ENCODE measurements at regions not wholly inside any gene's neighbourhood (a gene's known extent, or its start where the extent isn't known, plus 50 kb on each side); places are given as distances from the start of the nearest gene placed in this dataset.

DNA sequence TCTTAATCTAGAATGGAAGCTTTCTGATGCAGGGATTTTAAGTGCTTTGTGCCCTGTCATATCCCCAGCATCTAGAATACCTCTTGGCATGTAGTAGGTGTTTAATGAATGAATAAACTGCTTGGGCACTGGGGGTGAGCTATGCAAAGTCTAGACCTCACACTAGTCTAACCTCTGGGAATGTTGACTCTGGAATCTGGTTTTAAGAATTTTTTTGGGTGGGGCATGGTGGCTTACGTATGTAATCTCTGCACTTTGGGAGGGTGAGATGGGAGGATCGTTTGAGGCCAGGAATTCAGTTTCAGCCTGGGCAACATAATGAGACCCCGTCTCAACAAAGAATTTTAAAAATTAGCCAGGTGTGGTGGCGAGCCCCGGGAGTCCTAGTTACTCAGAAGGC, 146.3 kb upstream of the RGMA start:
- Histone ChIP-seq H3K9me3 (no peaks in the 10 kb centered on the region), H3K36me3 (no peaks in the 10 kb centered on the region), H3K4me1 (ENCODE audit: control insufficient read depth in 1 of 2, insufficient read depth in 1 of 2, low read depth in 1 of 2, low read length in 1 of 2) (peaks cover 23% of the 10 kb centered on the region in 2 experiments), H3K27me3 (no peaks in the 10 kb centered on the region), H3K4me3 (ENCODE audit: low read depth in 1 of 2, low read length in 1 of 2) (peak overlapping the region; percentile 44 to 59), H3K27ac (peak overlapping the region; percentile 88)
- TF ChIP-seq, protein P1, sequence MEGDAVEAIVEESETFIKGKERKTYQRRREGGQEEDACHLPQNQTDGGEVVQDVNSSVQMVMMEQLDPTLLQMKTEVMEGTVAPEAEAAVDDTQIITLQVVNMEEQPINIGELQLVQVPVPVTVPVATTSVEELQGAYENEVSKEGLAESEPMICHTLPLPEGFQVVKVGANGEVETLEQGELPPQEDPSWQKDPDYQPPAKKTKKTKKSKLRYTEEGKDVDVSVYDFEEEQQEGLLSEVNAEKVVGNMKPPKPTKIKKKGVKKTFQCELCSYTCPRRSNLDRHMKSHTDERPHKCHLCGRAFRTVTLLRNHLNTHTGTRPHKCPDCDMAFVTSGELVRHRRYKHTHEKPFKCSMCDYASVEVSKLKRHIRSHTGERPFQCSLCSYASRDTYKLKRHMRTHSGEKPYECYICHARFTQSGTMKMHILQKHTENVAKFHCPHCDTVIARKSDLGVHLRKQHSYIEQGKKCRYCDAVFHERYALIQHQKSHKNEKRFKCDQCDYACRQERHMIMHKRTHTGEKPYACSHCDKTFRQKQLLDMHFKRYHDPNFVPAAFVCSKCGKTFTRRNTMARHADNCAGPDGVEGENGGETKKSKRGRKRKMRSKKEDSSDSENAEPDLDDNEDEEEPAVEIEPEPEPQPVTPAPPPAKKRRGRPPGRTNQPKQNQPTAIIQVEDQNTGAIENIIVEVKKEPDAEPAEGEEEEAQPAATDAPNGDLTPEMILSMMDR (IDR thresholded peaks at IDR 0.05): no peak

DNA sequence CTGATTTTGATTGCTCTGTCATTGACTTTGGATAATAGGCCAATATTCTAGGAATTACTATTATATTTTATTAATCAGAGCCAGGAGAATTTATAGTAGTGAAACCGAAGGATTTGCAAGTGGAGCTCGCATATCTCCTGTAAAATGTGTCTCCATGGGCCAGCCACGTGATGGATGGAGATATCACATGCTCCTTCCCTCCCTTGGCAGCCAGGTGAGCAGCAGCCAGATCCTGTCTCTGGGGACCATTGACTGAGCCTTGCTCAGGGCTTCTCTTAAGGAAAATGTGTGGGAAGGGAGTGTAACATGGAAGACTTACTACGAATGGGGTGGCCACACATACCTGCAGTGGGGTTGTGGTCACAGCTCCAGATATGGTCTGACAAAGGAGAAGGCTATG, 144.7 kb upstream of the RGMA start:
- Histone ChIP-seq H3K4me3 (ENCODE audit: low read depth in 1 of 2, low read length in 1 of 2) (no peak overlapping the region), H3K27me3 (no peaks in the 10 kb centered on the region), H3K27ac (no peak overlapping the region), H3K9me3 (no peaks in the 10 kb centered on the region), H3K4me1 (ENCODE audit: control insufficient read depth in 1 of 2, insufficient read depth in 1 of 2, low read depth in 1 of 2, low read length in 1 of 2) (peaks cover 23 to 29% of the 10 kb centered on the region in 2 experiments), H3K36me3 (no peaks in the 10 kb centered on the region)
- TF ChIP-seq, protein P1 (IDR thresholded peaks at IDR 0.05): no peak

DNA sequence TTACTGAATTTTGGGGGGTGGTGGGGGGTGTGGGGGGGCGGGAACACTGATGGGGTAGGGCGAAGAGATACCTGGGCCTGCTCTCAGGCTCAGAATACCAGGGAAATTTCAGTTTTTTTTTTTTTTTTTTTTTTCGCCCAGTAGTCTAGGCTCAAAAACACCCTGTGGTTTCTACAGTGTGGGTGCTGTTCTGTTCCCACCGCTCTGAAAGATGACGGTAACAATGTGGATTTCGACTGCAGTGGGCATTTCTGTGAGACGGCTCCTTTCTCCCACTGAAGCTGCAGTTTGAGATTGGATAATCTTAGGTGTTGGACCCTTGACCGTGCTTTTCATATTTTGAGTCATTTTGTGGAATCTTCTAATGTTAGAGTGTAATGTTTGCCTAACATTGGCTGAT, 143.8 kb upstream of the RGMA start:
- TF ChIP-seq, protein P1 (IDR thresholded peaks at IDR 0.05): no peak
- no peak overlapping the region for H3K27ac ChIP-seq
- H3K4me3 ChIP-seq (ENCODE audit: low read depth in 1 of 2, low read length in 1 of 2): no peak overlapping the region
- no peaks in the 10 kb centered on the region for H3K9me3 ChIP-seq
- H3K27me3 ChIP-seq: no peaks in the 10 kb centered on the region
- H3K36me3 ChIP-seq: no peaks in the 10 kb centered on the region
- peaks cover 23 to 29% of the 10 kb centered on the region in 2 experiments for H3K4me1 ChIP-seq (ENCODE audit: control insufficient read depth in 1 of 2, insufficient read depth in 1 of 2, low read depth in 1 of 2, low read length in 1 of 2)

DNA sequence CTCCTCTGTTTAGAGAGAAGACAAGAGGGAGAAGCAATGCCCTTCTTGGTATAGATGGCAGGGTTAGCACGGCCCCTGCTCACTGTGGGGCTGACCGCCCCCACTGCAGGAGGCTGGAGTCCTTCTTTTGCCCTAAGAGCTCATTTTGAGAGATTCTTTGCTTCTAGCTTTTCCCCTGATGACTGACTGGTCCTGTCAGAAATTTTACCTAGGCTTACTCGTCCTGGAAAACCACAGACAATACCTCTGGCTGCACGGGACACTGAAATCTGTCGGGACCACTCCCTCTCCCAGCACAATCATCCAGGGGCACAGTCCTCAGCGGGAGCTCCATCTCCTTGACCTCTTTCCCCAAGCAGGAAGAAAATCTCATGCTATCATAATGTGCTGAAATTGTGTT, 143.0 kb upstream of the RGMA start:
- Histone ChIP-seq H3K36me3 (no peaks in the 10 kb centered on the region), H3K4me3 (ENCODE audit: low read depth in 1 of 2, low read length in 1 of 2) (no peak overlapping the region), H3K27me3 (no peaks in the 10 kb centered on the region), H3K27ac (no peak overlapping the region), H3K4me1 (ENCODE audit: control insufficient read depth in 1 of 2, insufficient read depth in 1 of 2, low read depth in 1 of 2, low read length in 1 of 2) (peaks cover 23 to 29% of the 10 kb centered on the region in 2 experiments), H3K9me3 (no peaks in the 10 kb centered on the region)
- TF ChIP-seq, protein P1 (IDR thresholded peaks at IDR 0.05): no peak

DNA sequence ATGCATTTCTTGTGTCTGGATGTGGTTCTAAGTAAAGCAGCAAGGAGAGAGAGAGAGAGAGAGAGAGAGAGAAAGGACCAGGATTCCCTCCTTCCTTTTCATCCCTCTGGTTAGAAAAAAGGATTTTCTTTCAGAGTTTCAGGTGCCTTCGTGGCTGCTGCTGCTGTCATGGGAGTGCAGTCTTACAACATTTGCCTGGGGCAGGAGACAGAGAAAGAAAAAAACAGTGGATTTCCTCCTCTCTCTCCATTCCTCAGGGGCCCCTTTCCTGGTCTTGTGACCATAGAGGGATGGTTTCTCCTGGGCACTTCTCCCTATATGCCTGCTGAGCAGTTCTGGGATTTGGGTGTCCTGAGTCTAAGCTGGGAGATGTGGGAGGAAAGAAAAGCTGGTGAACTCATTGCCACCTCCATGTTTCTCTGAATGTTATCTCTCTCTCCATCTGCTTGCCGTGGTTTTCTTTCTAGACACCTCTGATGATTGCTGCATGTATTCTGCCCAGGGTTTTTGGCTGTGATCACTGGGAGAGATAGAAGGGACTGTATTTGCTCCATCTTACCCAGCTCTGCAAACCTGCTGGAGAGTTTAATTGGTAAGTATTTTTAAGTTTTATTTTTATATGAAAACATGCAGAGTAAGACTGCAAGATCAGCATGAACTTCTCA, 142.4 kb upstream of the RGMA start:
- Histone ChIP-seq H3K4me3 (ENCODE audit: low read depth in 1 of 2, low read length in 1 of 2) (no peak overlapping the region), H3K27me3 (no peaks in the 10 kb centered on the region), H3K9me3 (no peaks in the 10 kb centered on the region), H3K27ac (no peak overlapping the region), H3K4me1 (ENCODE audit: control insufficient read depth in 1 of 2, insufficient read depth in 1 of 2, low read depth in 1 of 2, low read length in 1 of 2) (peaks cover 25 to 29% of the 10 kb centered on the region in 2 experiments), H3K36me3 (no peaks in the 10 kb centered on the region)
- TF ChIP-seq, protein P1 (IDR thresholded peaks at IDR 0.05): no peak

Data from neutrophil (primary cell).